Ecto neural progenitor cell (in vitro differentiated cells): ENCODE measurements at regions not wholly inside any gene's neighbourhood (a gene's known extent, or its start where the extent isn't known, plus 50 kb on each side); places are given as distances from the start of the nearest gene placed in this dataset.
"Not testable (repeated sequence)": the region's sequence is repeated elsewhere in the genome, so short reads cannot be mapped to it uniquely, and the experiment has no call there.

Source experiments
- DNase-seq: peaks from one replicate; pipeline ENCODE4 v3.0.0-alpha.2; 2018; ENCODE audit warnings: low spot score

DNA sequence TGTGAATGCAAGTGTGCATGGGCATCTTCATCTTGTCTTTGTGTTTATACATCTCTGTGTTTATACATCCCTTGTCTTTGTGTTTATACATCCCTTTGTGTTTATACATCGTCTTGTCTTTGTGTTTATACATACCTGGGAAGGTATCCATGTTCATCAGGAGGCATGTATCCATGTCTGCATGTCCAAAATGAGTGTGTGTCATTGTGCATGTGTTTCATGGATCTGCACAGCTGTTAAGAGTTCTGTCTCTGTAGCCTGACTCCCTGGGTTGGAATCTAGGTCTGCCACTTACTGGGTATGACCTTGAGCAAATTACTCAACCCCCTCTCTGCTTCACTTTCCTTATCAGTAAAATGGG is 50.1 kb upstream of the SIRPA start:
- DNase-seq, result no peak

DNA sequence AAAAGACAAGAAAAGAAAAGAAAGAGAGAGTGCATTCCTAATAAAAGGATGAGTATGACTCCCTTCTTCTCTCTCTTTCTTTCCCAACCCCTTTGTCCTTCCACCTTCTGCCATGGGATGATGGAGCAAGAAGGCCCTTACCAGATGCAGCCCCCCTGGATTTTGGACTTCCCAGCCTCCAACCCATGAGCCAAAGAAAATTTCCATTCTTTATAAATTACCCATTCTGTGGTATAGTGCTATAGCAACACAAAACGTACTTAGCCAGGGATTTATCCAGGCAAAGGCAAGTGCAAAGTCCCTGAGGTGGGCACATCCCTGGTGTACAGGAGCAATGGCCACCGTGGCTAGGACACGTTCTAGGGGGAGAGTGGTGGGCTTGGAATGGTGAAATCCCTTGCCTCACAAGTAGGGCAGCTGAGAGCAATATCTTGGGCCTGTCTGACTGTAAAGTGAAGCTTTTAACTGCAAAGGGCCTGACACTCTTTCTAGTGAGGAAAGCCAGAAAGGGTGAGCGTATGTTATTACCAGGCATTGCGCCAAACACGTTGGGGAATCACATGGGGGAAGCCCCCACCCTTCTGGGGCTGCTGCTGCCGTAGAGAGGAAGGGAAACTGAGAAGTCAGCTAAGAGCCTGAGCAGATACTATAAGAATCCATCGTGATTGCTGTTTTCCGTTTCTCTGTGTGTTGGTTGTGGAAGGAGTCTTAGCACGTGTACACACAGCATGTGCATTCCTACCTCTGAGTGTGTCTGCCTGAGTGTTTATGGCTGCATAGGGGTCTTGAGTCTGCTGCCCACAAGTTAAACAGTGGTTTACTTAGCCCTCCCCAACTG is 50.7 kb upstream of the SIRPA start:
- no peak for DNase-seq

DNA sequence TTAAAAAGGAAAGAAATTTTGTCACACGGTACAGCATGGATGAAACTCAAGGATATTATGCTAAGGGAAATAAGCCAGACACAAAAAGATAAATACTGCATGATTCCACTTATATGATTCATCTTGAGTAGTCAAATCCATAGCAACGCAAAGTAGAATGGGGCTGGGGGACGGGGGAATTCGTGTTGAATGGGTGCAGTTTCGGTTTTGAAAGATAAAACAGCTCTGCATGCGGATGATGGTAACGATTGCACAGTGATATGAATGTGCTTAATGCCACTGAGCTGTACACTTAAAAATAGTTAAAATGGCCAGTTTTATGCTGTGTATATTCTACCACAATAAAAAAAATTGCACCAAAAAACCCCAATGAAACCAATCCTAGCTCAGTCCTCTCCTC is 52.9 kb upstream of the SIRPA start:
- DNase-seq, result no peak

DNA sequence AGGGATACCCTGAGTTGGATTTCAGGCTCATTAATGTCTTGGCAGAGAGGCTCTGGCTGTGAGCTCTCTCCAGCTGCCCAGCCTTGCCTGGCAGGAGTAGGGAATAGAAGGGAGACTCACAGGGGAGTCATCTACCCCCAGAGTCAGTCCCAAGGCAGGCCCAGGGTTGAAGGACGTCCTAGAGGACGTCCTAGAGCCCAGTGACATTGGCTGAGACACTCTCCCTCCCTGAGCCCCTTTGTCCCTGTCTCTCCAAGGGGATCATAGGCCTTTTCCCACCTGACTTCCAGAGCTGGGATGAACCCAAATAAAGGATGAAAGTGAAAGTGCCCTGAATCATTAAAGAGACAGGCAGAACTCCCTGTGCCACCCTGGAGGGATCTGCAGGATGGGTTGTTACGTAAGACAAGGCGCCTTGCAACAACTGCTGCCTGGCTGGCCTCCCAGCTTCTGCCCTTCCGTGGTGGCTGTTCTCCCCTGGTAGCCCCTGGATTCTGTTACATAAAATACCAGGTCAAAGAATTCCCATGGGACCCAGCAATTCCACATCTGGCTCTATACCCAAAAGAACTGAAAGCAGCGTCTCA is 53.6 kb upstream of the SIRPA start:
- DNase-seq, result no peak

DNA sequence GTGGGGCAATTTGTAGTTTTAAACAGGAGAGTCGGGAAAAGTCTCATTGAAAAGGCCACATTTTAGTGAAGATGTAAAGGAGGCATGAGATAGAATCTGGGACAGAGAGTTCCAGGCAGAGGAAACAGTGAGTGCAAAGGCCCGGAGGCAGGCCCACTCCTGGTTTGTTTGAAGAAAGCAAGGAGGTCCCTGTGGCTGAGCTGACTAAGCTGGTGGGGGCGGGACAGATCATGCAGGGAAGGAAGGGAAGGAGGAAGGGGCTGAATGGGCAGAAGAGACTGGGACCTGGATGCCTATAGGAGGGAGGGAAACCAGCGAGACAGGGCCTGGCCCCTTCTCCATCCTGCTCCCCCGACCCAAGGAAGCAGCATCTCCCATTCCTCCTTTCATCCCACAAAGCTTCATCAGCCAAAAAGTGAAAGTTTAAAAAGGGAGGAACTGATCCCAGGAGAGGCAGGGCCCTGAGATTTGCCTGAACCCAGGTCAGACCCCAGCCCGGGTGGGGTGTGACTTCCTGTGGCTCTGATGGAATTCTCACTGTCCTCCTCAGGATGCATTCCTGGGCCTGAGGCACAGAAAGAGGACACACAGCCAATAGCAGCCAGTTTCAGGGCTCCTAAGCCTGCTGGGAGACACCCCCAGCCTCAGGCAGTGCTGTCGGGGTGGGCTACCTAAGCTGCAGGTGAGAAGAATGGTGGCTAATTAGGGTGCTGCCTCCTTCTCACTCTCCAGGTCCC is 54.2 kb upstream of the SIRPA start:
- no peak for DNase-seq

DNA sequence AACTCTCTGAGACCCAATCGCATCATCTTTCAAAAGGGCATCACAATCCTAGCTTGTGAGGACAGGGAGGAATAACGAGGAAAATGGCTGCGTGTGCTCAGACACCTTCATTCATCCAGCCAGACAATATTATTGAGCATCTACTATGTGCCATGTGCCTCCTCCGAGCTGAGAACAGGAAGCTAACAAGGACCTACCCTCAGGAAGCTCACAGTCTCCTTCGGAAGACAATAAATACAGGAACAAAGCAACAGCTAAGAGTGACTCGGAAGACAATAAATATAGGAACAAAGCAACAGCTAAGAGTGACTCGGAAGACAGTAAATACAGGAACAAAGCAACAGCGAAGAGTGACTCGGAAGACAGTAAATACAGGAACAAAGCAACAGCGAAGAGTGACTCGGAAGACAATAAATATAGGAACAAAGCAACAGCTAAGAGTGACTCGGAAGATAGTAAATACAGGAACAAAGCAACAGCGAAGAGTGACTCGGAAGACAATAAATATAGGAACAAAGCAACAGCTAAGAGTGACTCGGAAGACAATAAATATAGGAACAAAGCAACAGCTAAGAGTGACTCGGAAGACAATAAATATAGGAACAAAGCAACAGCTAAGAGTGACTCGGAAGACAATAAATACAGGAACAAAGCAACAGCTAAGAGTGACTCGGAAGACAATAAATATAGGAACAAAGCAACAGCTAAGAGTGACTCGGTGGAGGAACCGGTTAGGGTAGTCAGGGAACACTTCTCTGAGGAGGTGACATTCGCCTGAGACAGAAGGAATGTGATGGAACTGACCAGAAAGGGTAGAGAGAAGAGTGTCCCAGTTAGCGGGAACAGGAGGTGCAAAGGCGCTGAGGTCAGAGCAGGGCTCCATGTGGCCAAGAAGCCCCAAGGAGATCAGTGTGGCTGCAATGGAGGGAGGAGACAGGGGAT is 55.6 kb upstream of the SIRPA start:
- DNase-seq, result not testable (repeated sequence)

DNA sequence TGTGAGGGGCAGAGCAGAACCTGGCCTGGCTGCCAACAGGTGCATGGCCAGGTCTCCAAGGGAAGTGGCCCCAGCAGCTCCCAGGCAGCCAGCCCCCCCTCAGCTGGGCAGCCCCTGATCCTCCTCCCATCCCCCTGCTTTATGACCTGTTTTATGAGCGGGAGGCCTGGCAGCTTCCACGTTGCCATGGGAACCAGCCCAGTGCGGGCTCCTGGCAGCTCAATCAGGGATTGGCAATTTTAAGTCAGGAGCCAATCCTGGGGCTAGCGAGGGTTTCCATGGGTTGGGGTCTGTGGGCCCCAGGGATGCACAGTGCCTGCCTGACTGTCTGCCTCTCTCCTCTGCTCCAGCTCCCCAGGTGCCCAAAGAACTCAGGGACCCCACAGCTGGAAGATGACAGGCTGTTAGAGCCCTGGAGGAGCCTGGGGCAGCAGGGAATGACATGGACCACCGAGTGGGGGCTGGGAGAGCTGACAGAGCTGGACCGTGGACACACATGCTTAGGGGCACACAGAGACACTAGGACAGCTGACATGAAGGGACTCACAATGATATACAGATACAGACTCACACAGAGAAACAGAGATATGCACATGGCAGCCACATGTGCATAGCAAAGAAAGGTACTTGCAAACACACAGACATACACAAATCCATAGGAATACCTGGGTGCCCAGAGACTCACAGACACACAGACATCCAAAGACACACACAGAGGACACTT is 56.5 kb upstream of the SIRPA start:
- DNase-seq, result peak; percentile 59

DNA sequence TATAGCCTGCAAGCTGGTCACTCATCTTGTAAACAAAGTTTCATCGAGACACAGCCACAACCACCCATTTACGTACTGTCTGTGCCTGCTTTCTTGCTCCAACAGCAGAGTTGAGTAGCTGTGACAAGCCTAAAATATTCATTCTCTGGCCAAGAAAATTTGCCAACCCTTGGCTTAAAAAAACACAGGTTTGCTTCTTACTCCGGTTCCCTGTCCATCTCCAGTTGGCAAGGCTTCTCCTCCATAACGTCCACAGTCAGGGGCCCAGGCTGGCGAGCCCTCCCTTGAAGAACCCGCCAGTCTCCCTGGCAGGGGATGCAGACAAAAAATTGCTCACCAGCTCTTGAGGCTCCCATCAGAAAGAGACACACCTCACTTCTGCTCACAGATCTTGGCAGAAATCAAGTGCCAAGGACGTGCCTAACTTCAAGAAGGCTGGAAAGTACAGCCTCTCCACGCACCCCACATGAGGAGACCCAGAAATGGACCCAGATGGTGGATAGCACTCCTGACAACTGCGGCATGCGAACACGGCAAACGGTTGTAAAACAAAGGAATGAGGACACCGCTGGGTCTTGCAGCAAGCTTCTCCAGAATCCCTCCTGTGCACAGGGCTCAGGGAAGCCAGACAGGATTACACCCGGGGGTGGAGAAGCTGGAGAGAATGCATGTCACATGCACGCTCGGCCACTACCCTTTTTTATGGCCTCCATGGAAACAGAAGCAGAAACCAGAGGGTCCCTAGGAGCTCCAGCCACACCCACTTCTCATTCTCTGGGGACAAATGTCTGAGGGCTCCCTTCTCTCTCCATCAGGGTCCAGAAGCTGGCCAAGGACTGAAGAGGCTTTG is 59.8 kb upstream of the SIRPA start:
- DNase-seq, result no peak

DNA sequence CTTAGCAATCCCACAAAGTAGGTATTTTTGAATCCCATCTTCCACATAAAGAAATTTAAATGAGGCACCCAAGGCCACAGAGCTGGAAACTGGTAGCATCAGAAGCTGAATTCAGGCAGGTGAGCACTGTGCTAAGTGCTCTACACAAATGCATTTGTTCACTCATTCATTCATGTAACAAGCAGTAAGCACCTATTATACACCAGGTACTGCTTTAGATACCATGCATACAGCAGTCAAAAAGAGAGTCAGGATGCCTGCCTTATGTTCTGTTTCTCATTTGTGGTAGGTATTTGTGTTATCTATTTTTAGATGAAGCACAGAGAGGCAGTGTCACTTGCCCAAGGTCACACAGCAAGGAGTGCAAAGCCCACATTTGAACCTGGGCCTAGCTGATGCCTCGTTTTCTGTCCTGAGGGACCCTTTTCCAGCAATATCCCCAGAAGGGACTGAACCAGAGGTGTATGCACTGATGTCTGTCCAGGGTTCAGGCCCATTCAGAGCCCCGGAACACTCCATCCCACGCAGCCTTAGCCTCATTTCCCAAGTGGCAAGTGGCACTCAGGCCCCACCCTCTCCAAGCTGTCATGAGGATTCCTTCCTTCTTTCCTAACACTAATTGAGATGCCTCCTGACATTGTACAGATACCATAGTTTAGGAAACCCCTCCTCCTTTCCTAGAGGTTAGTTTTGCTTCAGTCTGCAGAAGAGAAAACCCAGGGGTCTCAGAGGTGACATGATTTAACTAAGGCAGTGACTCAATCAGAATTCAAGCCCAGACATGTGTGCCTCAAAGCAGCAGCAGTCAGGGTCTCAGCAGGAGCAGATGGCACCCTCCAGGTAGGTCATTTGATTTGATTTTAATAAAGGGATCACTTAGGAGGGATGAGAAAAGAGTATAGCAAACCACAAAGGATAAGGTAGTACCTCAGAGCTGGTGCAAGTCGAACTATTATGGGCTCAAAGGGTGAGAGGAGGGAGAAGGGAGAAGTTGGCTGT is 61.2 kb upstream of the SIRPA start:
- no peak for DNase-seq

DNA sequence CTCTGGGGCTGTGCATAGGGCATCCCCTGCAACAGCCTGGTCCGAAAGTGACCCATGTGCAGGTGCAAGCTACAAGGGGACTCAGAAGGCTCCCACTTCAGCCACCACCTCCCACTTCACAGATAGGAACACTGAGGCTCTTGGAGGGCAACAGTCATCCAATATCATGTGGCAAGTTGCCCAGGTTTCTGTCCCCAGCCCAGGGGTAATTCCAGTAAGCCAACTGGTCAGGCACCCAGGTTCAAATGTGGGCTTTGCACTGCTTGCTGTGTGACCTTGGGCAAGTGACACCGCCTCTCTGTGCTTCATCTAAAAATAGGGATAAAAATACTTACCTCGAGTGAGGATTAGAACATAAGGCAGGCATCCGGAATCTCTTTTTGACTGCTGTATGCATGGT is 62.0 kb upstream of the SIRPA start:
- DNase-seq, result no peak

DNA sequence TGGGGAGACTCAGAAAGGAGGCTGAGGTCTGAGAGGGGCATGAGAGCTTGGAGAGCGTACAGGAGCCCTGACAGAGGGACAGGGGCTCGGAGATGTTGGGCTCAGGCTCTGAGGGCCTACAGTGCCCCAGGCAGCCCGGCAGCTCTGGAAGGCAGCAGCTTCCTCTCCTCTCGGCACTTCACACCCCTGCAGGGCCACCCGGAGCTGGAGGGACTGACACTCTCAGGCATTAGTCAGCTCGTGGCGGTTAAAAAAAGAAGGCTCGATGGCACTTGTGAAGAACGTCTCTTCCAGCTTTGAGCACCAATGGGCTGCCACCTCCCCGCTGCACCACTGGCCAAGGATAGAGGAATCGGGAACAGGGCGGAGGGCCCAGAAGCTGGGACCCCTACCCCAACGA is 62.6 kb upstream of the SIRPA start:
- DNase-seq, result no peak

DNA sequence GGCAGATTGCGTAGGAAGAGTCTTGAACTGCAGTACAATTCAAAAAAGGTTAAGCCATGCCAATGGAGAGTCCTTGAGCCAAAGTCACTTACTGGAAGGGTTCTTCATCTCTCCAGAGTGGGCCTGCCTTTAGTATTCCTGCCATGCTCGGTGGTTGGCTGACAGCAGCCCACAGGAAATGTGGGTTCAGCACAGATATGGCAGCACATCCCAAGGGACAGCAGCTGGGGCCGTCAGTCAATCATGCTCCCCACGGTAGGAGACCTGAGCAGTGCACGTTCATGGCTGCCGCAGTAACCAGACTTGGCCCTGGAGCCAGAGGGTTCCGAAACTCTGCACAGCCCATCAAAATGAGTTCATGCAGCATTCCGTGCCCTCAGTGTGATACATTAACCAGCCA is 63.6 kb upstream of the SIRPA start:
- DNase-seq, result no peak

DNA sequence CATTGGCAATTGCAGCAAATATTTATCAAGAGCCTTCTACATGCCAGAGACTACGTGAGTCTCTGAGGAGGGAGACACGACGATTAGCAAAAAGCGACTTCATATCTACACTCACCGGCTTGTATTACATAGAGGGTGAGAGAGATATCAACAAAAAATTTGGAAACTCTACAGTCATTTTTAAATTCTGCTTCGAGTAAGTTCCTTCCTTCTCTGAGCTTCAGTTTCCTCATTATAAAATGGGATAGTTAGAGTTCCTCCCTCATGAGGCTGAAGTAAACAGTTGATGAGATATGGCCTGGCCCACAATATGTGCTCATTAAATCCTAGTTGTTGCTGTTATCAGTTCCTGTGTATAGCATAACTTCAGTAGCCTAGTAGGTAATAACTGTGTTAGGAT is 64.1 kb upstream of the SIRPA start:
- DNase-seq, result no peak

DNA sequence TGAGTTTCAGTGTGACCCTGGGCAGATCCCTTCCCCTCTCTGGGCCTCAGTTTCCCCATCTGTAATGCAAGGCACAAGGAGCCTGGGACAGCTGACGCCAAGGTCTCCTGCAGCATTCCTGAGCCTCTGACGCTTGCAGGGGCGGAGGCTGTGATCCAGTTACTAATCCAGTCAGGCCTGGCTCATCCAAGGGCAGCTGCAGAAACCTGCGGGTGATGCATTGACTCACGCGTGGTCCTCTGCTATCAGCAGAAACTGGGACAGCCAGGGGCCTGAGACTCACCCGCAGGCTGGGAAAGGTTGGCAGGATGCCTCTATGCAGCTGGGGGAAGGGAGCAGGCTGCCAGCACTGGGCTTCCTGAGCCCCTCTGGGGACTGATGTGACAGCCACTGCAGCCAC is 65.0 kb upstream of the SIRPA start:
- DNase-seq, result no peak

DNA sequence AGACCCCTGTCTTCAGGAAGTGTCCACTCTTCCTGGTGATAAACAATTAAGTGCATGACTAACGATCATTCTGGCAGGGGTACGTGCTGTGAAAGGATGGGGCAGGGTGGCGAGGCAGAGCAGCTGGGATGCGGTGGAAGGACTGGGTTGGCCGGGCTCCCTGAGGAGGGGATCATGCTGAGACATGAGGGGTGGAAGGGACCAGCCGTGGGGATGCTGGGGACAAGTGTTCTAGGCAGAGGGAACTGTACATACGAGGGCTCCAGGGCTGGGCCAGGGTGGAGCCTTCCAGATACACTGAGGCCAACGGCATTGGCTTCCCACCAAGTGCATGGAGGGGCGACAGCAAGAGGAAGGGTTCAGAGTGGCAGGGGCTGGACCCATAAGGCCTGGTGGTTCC is 65.7 kb upstream of the SIRPA start:
- DNase-seq, result no peak

DNA sequence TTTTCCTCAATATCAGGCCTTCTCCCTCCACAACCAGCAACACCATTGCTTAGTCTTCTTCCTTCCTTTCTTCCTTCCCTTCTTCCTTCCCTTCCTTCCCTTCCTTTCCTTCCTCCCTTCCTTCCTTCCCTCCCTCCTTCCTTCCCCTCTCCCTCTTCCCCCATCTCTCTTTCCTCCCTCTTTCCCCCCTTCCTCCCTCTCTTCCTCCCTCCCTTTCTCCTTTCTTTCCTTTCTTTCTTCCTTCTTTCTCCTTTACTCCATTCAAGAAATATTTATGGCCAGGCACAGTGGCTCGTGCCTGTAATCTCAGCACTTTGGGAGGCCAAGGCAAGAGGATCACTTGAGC is 66.4 kb upstream of the SIRPA start:
- DNase-seq, result no peak

DNA sequence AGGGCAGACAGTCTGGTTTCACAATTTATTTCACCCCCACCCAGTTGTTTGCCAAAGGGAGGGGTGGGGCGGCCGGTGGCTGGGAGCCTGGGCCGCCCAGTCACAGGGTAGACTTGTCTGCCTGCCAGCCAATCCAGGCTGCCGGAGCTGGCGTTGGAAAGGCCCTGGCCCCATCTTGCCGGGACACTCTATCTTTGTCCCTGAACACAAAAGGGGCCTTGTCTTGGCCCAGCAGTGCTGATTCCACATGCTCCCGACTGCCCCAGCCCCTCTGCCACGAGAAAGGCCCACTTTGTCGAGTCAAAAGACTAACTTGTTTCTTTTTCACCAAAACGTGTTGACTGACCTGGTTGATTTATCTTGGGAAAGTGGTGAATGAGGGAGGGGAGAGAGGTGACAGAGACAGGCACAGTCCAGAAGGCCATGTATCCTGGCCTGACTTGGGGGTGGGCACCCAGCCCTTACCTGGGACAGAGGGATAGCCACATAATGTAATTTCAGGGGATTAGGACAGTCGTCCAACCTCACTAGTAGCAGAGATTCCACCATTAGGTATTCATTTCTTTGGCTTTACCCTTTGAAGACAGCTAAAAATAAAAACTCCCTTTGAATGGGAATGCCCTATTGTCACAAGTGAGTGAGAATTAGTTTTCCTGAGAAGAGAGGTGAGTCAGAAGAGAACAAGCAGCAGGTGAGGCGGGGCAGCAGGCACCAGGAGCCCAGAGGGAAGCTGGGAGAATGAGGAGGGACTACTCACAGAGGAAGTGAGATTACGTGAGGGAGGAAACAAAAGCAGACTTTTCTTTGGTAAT is 67.0 kb upstream of the SIRPA start:
- DNase-seq, result peak; percentile 67

DNA sequence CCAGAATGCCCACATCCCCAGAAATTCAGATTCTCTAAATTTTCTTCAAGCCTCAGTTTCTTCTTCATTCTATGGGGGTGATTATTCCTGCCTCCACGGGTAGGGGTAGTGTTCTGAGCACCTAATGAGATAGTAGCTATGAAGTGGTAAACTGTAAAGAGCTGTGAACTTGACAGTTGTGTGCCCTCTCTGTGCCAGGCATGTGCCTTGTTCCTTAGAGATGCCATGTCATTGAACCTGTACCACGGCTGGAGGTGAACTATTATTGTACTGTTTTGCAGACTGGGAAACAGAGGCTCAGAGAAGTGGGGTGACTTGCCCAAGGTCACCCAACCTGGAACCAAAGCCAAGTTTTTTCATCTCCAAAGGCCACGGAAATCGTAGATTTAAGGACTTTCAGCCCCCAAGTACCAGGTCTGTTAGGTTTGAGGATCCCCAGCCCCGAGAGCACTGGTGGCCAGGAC is 67.7 kb upstream of the SIRPA start:
- no peak for DNase-seq
